K562 (cell line): ENCODE measurements at regions not wholly inside any gene's neighbourhood (a gene's known extent, or its start where the extent isn't known, plus 50 kb on each side); places are given as distances from the start of the nearest gene placed in this dataset.

ENCODE experiments used
- ATAC-seq: fragments of 200-7000 bp; cut with Tn5 transposase; 3 replicates; pipeline ENCODE4 v1.9.1; 2020; ENCODE audit warnings: moderate library complexity
- BruUV-seq: library from RNA; stranded (reverse); fragments of 400-500 nt; replicated peaks from 2 replicates; lab custom pipeline; 2021; lab: Mats Ljungman, UMichigan
- CTCF ChIA-PET: fragments of 300-600 bp; formaldehyde crosslinking; extraction: SDS; loops from one replicate; lab custom pipeline; 2021; ENCODE audit warnings: low intra/inter-chr PET ratio; lab: Yijun Ruan, JAX
- POLR2A ChIA-PET: fragments of 300-600, 350-650 bp; sonication (Branson Sonifier 250); formaldehyde crosslinking; extraction: SDS; loops from one replicate; lab custom pipeline; 2021; ENCODE audit warnings: antibody characterized with exemption, inconsistent platforms; lab: Yijun Ruan, JAX
- DNase-seq, 4 experiments: peaks; one replicate each; pipeline versions ENCODE4 v3.0.0 to v3.0.0-alpha.2; 2011 to 2018; ENCODE audit warnings: low spot score in 3 of 4, mixed read lengths in 3 of 4; ENCODE audit errors: extremely low read depth in 1 of 4
- FAIRE-seq: peaks from 2 replicates; lab custom pipeline; 2011; peaks lifted over from hg19 to GRCh38; lab: Jason Lieb, UNC
- H2AFZ ChIP-seq: 2 replicates; pipeline ENCODE4 v1.6.0; 2011; ENCODE audit warnings: low read depth, low read length, control low read depth, inconsistent platforms
- H3K27ac ChIP-seq: fragments of 200-600 bp; 3 replicates; pipeline ENCODE4 v1.8.0; 2011; ENCODE audit warnings: low read depth, mild to moderate bottlenecking, control low read depth, inconsistent platforms, low read length, moderate library complexity, mixed read lengths; ENCODE audit errors: extremely low read depth
- H3K27me3 ChIP-seq, 2 experiments: fragments of 300-600 bp in 1 of 2; 2 replicates in 1 of 2; 3 replicates in 1 of 2; pipeline versions ENCODE4 v1.6.0 to v1.8.0; 2011; ENCODE audit warnings: inconsistent platforms in 2 of 2, low read length in 2 of 2, mild to moderate bottlenecking in 1 of 2, mixed read lengths in 1 of 2, moderate library complexity in 1 of 2; ENCODE audit not compliant: control insufficient read depth in 2 of 2, insufficient read depth in 2 of 2
- H3K36me3 ChIP-seq: fragments of 300-600 bp; 3 replicates; pipeline ENCODE4 v1.8.0; 2011; ENCODE audit warnings: mild to moderate bottlenecking, low read length, inconsistent platforms; ENCODE audit not compliant: control insufficient read depth, insufficient read depth
- H3K4me1 ChIP-seq, 2 experiments: fragments of 200-600 bp in 1 of 2; replicated peaks in 1 of 2; 2 replicates in 1 of 2; 3 replicates in 1 of 2; pipeline versions ENCODE4 v1.5.1 to v1.8.0; 2011; ENCODE audit warnings: inconsistent platforms in 2 of 2, low read length in 2 of 2, mild to moderate bottlenecking in 1 of 2, mixed read lengths in 1 of 2, moderate library complexity in 1 of 2; ENCODE audit not compliant: control insufficient read depth in 2 of 2, insufficient read depth in 2 of 2
- H3K4me2 ChIP-seq: 2 replicates; pipeline ENCODE4 v1.6.1; 2011; ENCODE audit warnings: low read length, control low read depth, inconsistent platforms, mixed read lengths; ENCODE audit not compliant: insufficient read depth
- H3K4me3 ChIP-seq: fragments of 200-600 bp; sonication (generic), shearing (Covaris generic); 2 replicates; pipeline ENCODE4 v1.5.1; 2016; ENCODE audit warnings: control low read depth, inconsistent platforms
- H3K79me2 ChIP-seq: fragments of 200-600 bp; 3 replicates; pipeline ENCODE4 v1.8.0; 2011; ENCODE audit warnings: low read length, inconsistent platforms; ENCODE audit not compliant: control insufficient read depth, insufficient read depth
- H3K9ac ChIP-seq, 2 experiments: 2 replicates each; pipeline versions ENCODE4 v1.6.0 to v1.6.1; 2011; ENCODE audit warnings: low read depth in 2 of 2, low read length in 2 of 2, control low read depth in 1 of 2, inconsistent platforms in 1 of 2, mild to moderate bottlenecking in 1 of 2, mixed read lengths in 1 of 2; ENCODE audit not compliant: insufficient read depth in 1 of 2
- H3K9me1 ChIP-seq: one replicate; pipeline ENCODE4 v1.6.0; 2011; ENCODE audit warnings: inconsistent platforms, mild to moderate bottlenecking, low read length, moderate library complexity; ENCODE audit not compliant: control insufficient read depth, insufficient read depth
- H3K9me3 ChIP-seq: replicated peaks from 2 replicates; pipeline ENCODE4 v1.5.1; 2011; ENCODE audit warnings: low read depth, low read length, inconsistent platforms; ENCODE audit not compliant: control insufficient read depth, insufficient read depth
- H4K20me1 ChIP-seq: replicated peaks from 2 replicates; pipeline ENCODE4 v1.6.1; 2011; ENCODE audit warnings: low read length, inconsistent platforms, mixed read lengths; ENCODE audit not compliant: control insufficient read depth, insufficient read depth
- BCL6 ChIP-seq: fragments of 250-450 bp; sonication (Bioruptor Pico); IDR thresholded peaks from 2 replicates; pipeline ENCODE4 v1.4.0; 2020
- DPF2 ChIP-seq: fragments of 450-650 bp; IDR thresholded peaks from 2 replicates; pipeline ENCODE4 v1.6.1; 2016
- EZH2 ChIP-seq: IDR thresholded peaks from 2 replicates; pipeline ENCODE4 v1.6.1; 2012; ENCODE audit warnings: low read depth, mild to moderate bottlenecking, inconsistent platforms, low read length, borderline replicate concordance
- GTF2E2 ChIP-seq: fragments of 200-800 bp; sonication (Bioruptor generic); IDR thresholded peaks from 2 replicates; pipeline ENCODE4 v1.6.1; 2016; ENCODE audit warnings: missing genetic modification characterization, missing compliant biosample characterization
- HNRNPH1 ChIP-seq: fragments of 200-400 bp; formaldehyde crosslinking; optimal IDR thresholded peaks from 2 replicates; pipeline ENCODE3; 2017; ENCODE audit warnings: low read depth, mild to moderate bottlenecking, low read length, moderate library complexity
- NCOA1 ChIP-seq: fragments of 450-650 bp; IDR thresholded peaks from 2 replicates; pipeline ENCODE4 v1.6.1; 2016; ENCODE audit warnings: low read depth
- NFE2L1 ChIP-seq: fragments of 450-650 bp; IDR thresholded peaks from 2 replicates; pipeline ENCODE4 v1.6.1; 2016; ENCODE audit warnings: missing genetic modification characterization, low read depth, mild to moderate bottlenecking, missing compliant biosample characterization, moderate library complexity, borderline replicate concordance
- PML ChIP-seq: IDR thresholded peaks from 2 replicates; pipeline ENCODE4 v1.6.1; 2012; ENCODE audit warnings: low read length, inconsistent platforms
- SAP30 ChIP-seq: fragments of 200-600 bp; sonication (generic); IDR thresholded peaks from 2 replicates; pipeline ENCODE4 v1.6.1; 2012; ENCODE audit warnings: borderline replicate concordance, low read depth, mild to moderate bottlenecking, moderate library complexity, low read length, control low read depth, inconsistent platforms; ENCODE audit not compliant: insufficient read depth, poor library complexity, severe bottlenecking
- SLC30A9 ChIP-seq: fragments of 250-450 bp; sonication (Bioruptor Pico); IDR thresholded peaks from 2 replicates; pipeline ENCODE4 v1.8.0; 2022; ENCODE audit warnings: mild to moderate bottlenecking, moderate library complexity
- TAF9B ChIP-seq: fragments of 450-650 bp; IDR thresholded peaks from 2 replicates; pipeline ENCODE4 v1.6.1; 2018; ENCODE audit warnings: mild to moderate bottlenecking; ENCODE audit not compliant: partially characterized antibody
- TEAD1 ChIP-seq, 2 experiments: fragments of 450-650 bp in 1 of 2; sonication (generic) in 1 of 2; formaldehyde crosslinking; IDR thresholded peaks; 2 replicates each; pipeline versions ENCODE4 v1.4.0 to v1.8.0; 2020 to 2022; ENCODE audit warnings: mild to moderate bottlenecking in 2 of 2, missing genetic modification reagents in 1 of 2
- VEZF1 ChIP-seq: fragments of 200-800 bp; sonication (Bioruptor generic); IDR thresholded peaks from 2 replicates; pipeline ENCODE4 v1.6.1; 2017; ENCODE audit warnings: missing genetic modification characterization, missing compliant biosample characterization
- ZC3H11A ChIP-seq: IDR thresholded peaks from 2 replicates; pipeline ENCODE4 v1.6.1; 2012; ENCODE audit warnings: low read depth, low read length, improper control_type of control experiment
- ZNF551 ChIP-seq: fragments of 250-450 bp; sonication (Bioruptor Pico); IDR thresholded peaks from 2 replicates; pipeline ENCODE4 v1.5.0; 2021; ENCODE audit warnings: mild to moderate bottlenecking, moderate library complexity
- ZNF699 ChIP-seq: fragments of 250-450 bp; sonication (Bioruptor Pico); IDR thresholded peaks from 2 replicates; pipeline ENCODE4 v1.8.0; 2021; ENCODE audit warnings: mild to moderate bottlenecking, moderate library complexity; ENCODE audit not compliant: insufficient replicate concordance
- WGBS: fragments of 100-300 bp; shearing (Covaris generic); methylation state at CpG from one replicate; pipeline ENCODE4 v1.1.6; 2016; ENCODE audit warnings: low coverage, mixed read lengths; ENCODE audit not compliant: insufficient coverage; ENCODE audit errors: missing lambda C conversion rate; 5-methylcytosine and 5-hydroxymethylcytosine counted together
- in situ Hi-C: fragments of 300-500 bp; cut with MboI; formaldehyde crosslinking; loops from 4 replicates; pipeline ENCODE4 v1.15.0; 2018; ENCODE audit warnings: inconsistent platforms, mixed read lengths
- intact Hi-C: fragments of 100-400 bp; cut with micrococcal nuclease; formaldehyde crosslinking; loops from 2 replicates; pipeline ENCODE4 v1.14.2; 2022
- TF ChIP-seq, protein P1 (sequence below): fragments of 450-650 bp; IDR thresholded peaks from 2 replicates; pipeline ENCODE4 v1.6.1; 2016; ENCODE audit warnings: low read depth, mild to moderate bottlenecking, moderate library complexity
- TF ChIP-seq, protein P2 (sequence below): fragments of 250-450 bp; sonication (Bioruptor Pico); IDR thresholded peaks from 2 replicates; pipeline ENCODE4 v1.8.0; 2021; ENCODE audit warnings: borderline replicate concordance, mild to moderate bottlenecking, moderate library complexity; ENCODE audit not compliant: poor library complexity, severe bottlenecking
- TF ChIP-seq, protein P3 (sequence below): fragments of 450-650 bp; formaldehyde crosslinking; IDR thresholded peaks from 2 replicates; pipeline ENCODE4 v1.4.0; 2022; ENCODE audit warnings: missing genetic modification characterization

DNA sequence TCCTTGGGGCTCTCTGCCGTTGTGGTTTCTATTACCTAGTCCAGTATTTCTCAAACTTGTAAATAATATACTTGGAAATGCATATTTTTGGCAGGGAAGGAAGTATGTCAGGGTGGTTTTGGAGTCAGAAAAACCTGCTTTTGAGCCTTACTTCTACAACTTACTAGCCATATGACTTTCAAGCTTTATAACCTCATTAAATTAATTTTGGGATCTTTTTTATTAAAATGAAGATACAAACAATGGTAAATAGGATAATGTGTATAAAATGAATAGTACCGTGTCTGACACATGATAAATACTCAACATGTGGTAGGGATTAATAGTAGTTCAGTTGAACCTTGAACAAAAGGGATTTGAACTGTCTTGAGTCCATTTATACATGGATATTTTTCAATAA lies 406.3 kb downstream of the ATP23 start (continued):
- TF ChIP-seq, protein P1, sequence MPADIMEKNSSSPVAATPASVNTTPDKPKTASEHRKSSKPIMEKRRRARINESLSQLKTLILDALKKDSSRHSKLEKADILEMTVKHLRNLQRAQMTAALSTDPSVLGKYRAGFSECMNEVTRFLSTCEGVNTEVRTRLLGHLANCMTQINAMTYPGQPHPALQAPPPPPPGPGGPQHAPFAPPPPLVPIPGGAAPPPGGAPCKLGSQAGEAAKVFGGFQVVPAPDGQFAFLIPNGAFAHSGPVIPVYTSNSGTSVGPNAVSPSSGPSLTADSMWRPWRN = no peak
- TF ChIP-seq BCL6 (CRISPR knock-in tag) (no peak), SAP30 (no peak), PML (no peak), EZH2 (no peak)
- TF ChIP-seq, protein P2, sequence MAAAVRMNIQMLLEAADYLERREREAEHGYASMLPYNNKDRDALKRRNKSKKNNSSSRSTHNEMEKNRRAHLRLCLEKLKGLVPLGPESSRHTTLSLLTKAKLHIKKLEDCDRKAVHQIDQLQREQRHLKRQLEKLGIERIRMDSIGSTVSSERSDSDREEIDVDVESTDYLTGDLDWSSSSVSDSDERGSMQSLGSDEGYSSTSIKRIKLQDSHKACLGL (CRISPR knock-in tag) = no peak
- TF ChIP-seq, protein P3, sequence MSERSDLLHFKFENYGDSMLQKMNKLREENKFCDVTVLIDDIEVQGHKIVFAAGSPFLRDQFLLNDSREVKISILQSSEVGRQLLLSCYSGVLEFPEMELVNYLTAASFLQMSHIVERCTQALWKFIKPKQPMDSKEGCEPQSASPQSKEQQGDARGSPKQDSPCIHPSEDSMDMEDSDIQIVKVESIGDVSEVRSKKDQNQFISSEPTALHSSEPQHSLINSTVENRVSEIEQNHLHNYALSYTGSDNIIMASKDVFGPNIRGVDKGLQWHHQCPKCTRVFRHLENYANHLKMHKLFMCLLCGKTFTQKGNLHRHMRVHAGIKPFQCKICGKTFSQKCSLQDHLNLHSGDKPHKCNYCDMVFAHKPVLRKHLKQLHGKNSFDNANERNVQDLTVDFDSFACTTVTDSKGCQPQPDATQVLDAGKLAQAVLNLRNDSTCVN (CRISPR knock-in tag) = no peak

DNA sequence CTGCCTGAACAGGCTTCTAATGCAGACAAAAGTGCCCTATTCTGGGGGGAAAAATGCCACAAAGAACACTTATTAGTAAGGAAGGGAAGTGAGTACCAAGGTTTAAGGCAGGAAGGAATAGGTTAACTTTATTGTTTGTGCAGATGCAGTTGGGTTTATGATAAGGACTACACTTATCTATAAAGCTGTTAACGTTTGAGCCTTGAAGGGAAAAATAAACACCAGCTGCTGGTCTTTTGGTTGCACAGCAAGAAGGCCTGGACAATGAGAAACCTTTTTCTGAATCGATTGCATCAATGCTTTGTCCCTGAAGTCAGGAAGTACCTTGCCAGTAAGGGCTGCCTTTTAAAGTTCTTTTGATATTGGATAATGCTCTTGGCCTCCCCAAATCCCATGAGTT lies 407.8 kb downstream of the ATP23 start:
- Histone ChIP-seq H3K9ac (no peak overlapping the region), H3K9me1 (no peaks in the 10 kb centered on the region), H3K4me2 (no peak overlapping the region), H2AFZ (no peak overlapping the region), H3K4me1 (no peaks in the 10 kb centered on the region), H3K9me3 (no peaks in the 10 kb centered on the region), H3K79me2 (no peaks in the 10 kb centered on the region), H3K4me3 (no peak overlapping the region), H3K27me3 (no peaks in the 10 kb centered on the region), H3K36me3 (no peaks in the 10 kb centered on the region), H3K27ac (no peak overlapping the region), H4K20me1 (no peaks in the 10 kb centered on the region)
- BruUV-seq = no TSS peak
- ChIA-PET POLR2A (interaction anchor here (1.3 kb wide), 1 partner anchor 9 kb away, joined by 3 read pairs; no protein-coding TSS in a partner anchor), CTCF (no interaction called here)
- FAIRE-seq (no peak), ATAC-seq (no peak), DNase-seq (no peak)
- in situ Hi-C loops = no loop called here
- intact Hi-C loops = no loop called here
- WGBS = 0% methylated on average over 2 of the region's 2 CpGs
- no peak for TF ChIP-seq DPF2
- no peak for TF ChIP-seq ZNF551 (CRISPR knock-in tag)
- no peak for TF ChIP-seq TAF9B
- TF ChIP-seq NFE2L1 (tag) = no peak
- TF ChIP-seq ZNF699 = no peak
- no peak for TF ChIP-seq HNRNPH1
- TF ChIP-seq ZC3H11A = no peak
- no peak for TF ChIP-seq SLC30A9 (CRISPR knock-in tag)
- no peak for TF ChIP-seq TEAD1 (CRISPR knock-in tag; IDR thresholded peaks at IDR 0.05)
- no peak for TF ChIP-seq NCOA1
- no peak for TF ChIP-seq VEZF1 (CRISPR knock-in tag)
- no peak for TF ChIP-seq GTF2E2 (tag)
